NAMALWA (cell line): ENCODE measurements at regions not wholly inside any gene's neighbourhood (a gene's known extent, or its start where the extent isn't known, plus 50 kb on each side); places are given as distances from the start of the nearest gene placed in this dataset.

Experiments
- DNase-seq: peaks from one replicate; pipeline ENCODE4 v3.0.0-alpha.2; 2015; ENCODE audit warnings: low spot score

DNA sequence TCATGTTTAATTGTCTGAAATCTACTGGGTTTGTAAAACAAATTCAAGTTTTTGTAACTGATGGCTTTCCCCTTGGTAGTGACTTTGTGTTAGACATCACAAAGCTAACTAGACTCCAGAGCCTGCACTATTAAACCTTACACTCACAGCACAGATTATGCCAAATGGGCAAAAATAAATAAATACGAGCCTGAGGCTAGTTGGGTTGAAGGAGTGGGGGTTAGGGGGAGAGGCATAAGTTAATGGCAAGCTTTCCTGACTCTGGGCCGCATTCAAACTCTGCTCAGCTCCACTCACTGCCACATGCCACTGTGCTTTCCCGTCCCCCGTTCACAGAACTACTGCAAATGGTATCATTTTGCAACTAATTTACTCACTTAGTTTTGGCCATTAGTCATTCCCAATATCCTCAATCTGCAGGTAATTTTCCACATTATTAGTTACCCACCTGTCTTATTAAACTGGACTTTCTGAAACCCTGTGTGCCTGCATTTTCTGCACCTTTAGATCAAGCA is 1079.9 kb upstream of the PIK3C3 start:
- no peak for DNase-seq

DNA sequence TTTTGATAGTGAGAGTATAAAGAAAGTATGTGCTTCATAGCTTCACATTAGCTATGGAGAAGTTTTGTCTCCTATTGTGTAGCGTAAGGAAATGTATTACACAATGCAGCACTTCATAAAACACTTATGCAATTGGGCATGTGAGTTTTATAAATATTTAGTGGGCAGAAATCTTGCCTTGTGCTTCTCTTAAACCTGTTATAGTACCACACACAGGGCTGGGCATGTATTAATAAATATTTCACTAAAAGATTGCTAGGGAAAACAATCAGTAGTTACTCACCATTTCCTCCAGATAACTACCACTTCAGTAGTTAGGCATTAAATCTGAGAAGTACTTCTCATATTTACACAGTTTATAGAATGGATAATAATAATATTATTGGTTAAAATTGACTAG is 1080.8 kb upstream of the PIK3C3 start:
- DNase-seq, result no peak

DNA sequence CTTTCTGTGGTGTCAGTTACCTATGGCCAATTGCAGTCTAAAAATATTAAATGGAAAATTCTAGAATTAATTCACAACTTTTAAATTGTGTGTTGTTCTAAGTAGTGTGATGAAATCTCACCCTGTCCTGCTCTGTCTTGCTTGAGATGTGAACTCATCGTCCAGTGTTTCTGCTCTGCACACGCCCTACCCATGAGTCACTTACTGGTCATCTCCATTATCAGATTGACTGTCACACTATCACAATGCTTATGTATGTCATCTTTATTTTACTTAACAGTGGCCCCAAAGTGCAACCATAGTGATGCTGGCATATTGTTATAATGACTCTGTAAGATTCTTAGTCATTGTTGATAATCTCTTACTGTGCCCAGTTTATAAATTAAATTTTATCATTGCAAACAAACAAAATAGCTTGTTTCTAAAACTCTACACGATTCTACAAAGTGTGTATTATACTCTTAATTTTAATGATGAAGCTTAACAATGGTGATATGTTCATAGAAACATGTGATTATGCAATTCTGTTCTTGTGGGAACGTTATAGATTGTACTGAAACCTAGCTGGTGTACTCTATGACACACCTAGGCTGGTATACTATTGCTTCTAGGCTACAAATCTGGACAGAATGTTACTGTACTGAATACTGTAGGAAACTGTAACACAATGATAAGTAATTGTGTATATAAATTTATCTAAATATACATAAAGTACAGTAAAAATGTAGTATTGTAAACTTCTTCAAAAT is 1086.8 kb upstream of the PIK3C3 start:
- DNase-seq, result no peak

DNA sequence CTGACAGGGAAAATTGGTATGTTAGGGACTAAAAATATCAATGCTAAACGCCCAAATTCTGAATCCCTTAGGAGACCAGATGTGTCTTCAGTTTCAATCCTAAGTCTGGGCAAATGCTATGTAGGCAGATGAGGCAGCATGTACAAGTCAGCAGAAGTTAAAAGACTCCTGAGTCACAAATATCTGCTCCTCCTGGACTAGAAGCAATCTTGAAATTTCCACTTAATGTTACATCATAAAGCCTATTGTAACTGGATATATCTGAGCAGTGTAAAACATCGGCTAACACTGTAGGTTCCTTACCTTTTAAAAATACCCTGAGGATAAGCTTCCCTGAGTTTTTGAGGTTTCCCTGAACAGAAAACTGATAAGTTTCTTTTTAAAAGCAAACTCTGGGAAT is 1087.6 kb upstream of the PIK3C3 start:
- DNase-seq, result no peak

DNA sequence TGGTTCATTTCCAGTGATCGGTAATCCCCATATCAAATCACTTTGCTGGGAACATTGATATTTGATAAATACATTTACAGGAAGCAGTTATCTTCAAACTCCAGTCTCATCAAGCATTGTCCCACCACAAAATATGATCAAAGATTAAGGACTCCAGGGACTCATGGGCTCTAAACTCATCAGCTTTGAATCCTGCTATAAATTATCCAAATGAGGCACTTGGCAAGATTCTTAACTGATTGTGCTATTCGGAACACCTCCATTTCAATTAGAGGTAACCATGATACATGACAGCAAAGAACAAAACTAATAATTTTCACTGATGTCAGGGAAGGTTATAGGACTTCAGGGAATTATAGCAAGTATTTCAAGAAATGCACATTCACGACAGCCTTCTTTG is 1088.1 kb upstream of the PIK3C3 start:
- no peak for DNase-seq

DNA sequence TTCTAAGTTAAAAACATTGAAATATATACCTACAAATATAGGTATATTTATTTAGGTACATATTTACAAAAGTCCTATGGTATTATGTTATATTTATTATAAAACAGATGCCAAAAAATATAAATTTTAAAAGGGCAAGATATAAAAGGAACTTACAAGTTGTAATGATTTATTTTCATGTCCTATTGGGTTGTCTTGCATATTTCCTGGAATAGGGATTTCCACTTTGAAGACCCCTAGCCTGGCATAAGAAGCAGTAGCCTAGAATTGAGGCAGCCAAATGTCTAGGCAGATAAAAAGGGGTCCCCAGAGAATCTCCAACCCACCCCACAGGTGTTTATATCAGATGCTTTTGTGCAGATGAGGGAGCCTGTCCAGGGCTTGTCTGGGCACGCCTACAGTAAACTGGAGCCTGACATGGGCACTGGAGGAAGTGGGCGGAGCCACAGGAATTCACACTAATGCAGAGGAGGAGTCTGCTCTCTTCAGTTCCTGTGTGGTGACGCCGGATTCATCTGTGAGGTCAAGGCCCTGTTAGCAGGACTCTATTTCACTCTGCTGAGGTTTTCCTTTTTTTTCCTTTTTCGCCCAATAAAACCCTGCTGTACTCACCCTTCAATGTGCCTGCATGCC is 1088.9 kb upstream of the PIK3C3 start:
- DNase-seq, result peak; percentile 12

DNA sequence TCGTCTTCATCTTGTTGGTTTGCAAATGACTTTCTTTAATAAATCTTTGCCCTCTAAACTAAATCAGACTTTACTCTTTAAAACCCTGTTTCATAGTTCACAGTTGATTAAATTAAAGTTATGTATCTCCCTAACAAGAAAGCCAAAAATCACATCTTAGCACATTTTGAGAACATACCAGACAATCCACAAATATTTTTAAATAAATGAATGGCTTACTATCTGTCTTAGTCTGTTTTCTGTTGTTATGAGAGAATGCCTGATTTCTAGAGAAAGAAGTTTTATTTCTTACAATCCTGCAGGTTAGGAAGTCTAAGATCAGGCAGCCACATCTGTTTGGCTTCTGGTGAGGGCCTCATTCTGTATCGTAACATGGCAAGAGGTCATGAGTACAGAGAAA is 1090.2 kb upstream of the PIK3C3 start:
- no peak for DNase-seq

DNA sequence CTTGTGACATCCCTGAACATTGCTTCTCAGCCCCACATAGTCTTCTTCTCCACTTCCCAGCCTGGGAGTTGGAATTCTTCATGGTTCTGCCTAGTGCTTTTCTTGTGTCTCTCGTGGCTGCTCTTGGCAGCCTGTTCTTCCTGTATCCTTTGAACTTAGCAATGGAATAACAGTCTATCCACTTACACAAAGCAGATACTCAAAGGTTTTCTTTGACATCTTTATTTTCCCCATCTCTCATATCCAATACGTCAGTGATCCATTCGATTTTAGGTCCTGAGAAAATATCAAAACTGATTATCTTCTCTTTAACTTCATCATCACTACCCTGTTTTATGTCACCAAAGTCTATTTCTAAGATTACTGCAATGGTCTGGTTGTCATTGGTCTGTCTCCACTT is 1091.2 kb upstream of the PIK3C3 start:
- no peak for DNase-seq

DNA sequence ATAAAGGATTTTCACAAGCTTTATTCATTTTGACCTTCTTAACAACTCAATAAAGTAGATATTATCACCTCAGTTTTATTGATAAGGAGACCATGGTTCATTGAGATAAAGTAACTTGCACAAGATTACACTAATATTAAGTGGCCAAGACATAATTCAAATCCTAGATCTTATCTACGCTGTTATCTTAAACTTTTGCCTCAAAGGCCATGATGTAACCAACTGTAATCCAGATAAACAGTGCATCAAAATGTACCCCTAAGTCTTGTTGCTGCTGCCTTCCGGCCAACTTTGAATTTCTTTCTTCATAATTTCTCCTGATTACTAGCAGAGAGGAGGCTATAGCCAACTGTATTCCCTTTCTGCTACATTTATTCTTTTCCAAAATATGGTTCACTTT is 1094.8 kb upstream of the PIK3C3 start:
- DNase-seq, result no peak

DNA sequence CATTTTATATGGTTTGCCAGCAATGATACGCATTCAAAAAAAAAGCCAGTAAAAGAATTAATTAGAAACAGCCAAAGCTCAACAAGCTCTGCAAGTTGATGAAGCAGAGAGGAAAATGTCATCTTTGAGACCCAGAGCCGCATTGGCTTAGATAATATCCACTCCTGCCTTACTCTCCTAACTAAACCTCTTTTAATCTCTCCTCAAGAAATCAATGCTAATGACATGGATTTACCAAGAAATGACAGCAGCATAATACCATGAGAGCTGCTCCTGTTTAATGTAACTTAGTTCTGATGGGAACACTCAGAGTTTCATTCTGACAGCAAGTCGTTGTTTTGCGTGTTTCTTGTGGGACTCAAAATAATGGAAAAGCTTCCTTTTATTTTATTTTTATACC is 1099.4 kb upstream of the PIK3C3 start:
- DNase-seq, result no peak

DNA sequence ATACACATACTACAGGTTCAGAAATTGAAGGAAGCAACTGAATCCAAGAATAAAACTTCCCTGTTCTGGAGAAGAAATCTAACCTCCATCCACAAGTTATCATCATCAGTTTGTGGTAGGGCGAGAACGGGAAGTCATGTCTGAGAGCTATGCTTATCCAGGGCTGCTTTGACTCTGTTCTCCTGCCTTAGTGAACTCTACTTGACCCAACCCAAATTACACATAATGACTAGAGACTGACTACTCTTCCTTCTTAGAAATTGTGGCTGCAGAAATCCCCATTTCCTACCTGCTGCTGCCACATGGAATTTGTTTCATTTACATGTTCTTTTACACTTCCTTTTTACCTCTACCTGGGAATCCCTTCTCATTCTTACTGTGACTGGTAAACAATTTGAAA is 1102.6 kb upstream of the PIK3C3 start:
- DNase-seq, result no peak

DNA sequence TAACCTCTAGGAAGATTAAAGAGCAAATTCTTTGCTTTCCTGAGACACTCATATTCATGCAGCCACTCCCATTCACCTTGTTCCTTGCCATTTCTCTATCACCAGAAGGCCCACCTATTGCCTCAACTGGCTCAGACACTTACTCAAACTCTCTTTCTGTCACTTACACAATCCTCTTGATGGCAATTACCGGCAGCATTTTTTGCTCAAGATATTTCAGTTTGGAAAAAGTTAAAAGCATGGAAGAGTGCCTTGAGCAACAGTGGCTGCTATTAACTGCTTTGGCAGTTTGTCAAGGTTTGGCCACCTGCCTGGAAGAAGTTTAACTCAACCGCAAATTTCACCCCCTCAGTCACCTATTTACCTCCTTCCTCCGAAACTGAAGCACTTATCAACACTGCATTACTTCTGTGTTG is 1104.0 kb upstream of the PIK3C3 start:
- no peak for DNase-seq

DNA sequence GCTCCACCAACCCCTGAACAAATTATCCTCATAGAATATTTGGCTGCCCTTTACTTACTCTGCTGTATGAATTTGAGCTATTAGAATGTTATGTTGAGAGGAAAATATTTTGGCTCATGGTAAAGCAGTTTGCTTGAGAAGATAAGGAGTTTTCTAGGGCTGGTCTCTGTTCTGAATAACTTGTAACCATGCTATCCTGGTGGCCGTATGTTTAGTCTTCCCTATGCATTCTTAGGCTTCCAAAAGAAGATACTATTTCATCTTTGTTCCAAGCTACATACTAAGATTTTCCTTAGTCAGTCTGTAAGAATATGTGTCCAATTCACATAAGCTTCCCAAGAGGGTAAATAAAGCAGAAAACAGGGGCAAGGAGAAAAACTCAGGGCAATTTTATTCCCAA is 1105.1 kb upstream of the PIK3C3 start:
- DNase-seq, result no peak

DNA sequence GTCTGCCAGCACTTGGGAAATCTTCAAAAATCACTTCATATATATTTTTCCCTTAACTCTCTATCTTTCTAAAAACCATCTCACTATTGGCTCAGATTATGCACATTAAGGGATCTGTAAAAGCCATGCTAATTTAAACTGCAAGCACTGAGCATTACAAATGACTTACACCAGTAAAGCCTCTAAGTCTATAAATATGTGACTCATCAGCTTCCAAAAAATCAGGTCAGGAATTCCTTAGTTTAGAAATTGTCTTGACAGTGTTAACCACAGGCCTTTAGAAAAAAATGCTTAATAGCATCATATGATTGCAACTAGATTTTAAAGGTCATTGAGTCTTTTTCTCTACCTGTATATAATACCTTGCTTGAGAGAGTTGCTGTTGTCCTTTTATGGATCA is 1113.6 kb upstream of the PIK3C3 start:
- no peak for DNase-seq

DNA sequence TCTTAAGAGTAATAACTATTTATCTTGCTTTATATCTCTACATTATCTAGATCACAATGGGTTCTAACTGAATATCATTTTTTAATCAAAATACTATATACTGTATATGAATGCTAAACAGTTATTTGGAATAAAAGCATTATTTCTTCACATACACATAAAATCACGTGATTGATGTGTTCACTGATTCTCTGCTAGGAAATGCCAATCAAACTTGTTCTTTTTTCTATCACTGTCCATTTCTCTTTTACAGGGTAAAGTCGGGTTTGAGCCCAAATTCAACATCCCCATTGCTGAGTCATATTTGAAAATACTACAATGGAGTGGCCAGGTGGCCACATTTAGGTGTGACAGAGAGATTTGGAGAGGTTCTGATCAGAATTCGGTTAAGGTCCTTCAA is 1114.0 kb upstream of the PIK3C3 start:
- DNase-seq, result no peak

DNA sequence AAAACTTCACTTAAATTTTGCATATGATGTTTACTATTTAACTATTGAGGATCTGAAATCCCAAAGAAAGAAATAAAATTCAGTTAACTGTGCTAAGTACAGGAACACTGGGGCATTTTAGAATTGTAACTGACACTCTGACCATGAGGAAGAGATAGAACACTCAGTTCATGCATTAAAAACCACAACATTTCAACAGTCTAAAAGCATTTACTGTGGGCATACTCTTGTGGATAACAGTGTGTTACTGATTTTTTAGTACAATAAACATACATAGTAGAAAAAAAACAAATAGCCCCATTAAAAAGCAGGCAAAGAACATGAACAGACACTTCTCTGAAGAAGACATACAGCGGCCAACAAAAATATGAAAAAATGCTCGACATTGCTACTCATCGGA is 1122.7 kb upstream of the PIK3C3 start:
- DNase-seq, result no peak

DNA sequence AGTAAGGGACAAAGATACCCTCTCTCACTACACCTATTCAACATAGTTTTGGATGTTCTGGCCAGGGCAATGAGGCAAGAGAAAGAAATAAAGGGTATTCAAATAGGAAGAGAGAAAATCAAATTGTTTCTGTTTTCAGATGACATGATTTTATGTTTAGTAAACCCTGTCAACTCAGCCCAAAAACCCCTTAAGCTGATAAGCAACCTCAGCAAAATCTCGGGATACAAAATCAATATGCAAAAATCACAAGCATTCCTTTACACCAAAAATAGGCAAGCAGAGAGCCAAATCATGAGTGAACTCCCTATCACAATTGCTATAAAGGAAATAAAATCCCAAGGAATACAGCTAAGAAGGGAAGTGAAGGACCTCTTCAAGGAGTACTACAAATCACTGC is 1130.7 kb upstream of the PIK3C3 start:
- no peak for DNase-seq

DNA sequence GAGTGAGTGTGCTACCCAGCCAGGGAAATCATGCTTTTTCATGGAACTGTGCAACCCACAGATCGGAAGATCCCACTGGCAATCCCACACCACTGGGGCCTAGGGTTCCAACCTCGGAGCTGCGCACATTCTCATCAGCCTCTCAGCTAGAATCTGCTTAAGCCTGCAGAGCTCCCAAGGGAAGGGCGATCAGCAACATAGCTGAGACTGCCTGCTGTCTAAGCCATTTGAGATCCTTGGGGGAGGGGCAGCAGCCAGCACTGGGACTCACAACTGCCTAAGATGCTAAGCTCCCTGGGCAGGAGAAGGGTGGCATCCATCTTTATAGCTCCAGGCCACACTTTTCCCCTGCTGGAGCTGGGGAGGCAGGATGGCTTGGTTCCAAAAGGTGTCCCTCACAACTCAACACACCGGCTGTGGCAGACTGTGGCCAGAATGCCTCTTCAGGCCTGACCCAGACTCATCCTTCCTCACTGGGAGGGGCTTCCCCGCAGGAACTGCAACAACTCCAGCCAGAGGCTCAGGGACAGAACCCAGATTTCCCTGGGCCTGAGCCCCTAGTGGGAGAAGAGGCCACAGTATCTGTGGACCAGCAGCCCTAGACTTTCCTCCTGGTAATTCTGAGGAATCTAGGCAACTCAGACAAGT is 1133.3 kb upstream of the PIK3C3 start:
- DNase-seq, result no peak

DNA sequence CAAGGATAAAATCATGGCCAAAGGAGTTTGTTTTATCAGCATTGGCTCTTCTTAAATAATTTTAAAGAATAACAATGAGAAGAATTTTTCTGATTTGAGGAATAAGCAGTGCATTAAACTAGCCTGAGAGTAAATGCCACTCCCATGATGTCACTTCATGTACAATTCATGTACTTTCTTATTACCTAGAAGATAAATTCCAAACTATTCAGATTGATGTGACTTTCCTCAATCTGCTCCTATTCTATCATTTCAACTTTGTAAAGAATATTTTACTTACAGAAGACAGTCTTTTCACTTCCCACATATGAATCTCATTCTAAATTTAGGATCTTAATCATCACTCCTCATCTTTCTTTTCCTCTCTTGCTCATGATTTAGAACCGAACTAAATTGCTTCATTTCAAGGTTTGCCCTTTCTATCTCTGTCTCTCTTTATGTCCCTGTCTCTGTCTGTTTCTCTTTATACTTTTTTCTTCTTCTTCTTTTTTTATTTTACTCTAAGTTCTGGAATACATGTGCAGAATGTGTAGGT is 1142.0 kb upstream of the PIK3C3 start:
- no peak for DNase-seq

DNA sequence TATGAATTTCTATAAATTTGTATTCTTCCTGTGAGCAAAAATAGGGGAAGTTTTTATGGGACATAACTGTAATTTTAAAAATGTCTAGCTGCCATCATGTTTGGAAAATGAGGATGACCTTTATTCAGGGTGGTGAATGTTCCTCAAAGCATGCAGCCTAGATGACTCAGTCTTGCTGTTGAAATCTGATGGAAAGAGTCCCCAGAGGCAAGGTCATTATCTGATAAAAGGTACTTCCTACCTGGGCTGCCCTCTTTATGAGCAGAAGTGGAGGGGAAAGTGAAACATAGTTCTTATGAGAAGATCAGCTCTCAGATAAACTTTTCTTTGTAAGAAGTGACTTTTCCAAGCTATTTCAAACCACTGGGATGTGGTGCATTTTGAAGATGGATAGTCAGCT is 1144.7 kb upstream of the PIK3C3 start:
- DNase-seq, result no peak

DNA sequence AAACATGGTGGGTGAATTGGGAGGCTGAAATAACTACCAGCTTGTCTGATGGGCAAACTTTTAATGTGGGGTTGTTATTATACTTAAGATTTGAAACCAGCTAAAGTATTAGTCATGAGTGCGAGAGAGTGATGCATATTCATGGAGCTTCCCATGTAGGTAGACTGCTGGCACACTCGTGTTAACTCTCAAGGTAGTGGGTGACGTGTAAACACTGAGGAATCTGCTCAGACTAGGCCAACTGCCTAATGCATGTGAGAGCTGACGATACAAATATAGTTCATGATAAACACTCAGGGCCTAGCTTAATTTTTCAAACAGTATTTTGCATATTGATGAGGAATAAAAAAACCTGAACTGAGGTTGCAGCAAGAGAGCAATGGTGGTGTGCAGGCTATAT is 1165.7 kb upstream of the PIK3C3 start:
- DNase-seq, result no peak

DNA sequence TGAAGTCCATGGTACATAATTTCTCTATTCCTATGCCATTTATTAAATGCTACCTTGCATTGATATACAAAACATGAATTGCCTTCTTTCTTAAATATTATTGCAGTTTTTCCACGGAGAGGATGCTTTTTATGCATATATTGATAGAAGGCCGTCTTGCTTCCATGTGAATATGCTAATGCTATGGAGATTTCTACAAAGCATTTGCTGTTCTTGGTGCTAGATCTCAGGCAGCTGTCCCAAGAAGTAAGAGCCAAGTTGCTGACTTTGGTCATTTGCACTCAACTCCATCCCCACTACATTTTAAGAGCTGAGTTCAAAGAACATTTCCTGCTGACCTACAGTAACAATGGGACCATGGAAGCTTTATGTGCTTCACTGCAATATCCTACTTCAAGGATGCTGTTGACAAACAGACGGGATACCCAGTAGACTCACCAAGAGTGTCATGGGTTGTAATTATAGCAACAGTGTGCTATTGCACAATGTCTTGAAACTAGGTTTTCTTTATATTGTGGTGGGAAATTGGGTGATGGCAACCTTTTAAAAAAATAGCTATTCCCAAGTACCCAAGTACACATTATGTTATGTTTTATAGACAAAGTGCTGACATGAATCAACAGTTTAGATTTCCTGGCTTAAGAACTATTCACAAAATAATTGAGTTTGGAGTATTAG is 1172.4 kb upstream of the PIK3C3 start:
- no peak for DNase-seq

DNA sequence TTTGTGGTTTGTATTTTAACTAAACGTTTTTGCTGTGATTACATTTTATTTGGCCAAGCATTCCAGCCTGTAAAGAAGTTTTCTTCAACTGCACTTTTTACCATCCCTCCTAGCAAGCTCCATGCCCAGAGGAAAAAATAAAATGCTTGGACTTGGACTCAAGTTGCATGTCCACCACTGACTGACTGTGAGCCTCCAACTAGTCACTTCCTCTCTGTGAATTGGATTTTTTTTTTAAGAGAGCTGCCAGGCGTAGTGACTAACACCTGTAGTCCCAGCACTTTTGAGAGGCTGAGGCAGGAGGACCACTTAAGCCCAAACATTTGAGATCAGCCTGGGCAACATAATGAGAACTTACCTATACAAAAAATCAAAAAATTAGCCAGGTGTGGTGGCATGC is 1185.2 kb upstream of the PIK3C3 start:
- no peak for DNase-seq
